HG03159 (cell line): ENCODE measurements at regions not wholly inside any gene's neighbourhood (a gene's known extent, or its start where the extent isn't known, plus 50 kb on each side); places are given as distances from the start of the nearest gene placed in this dataset.

ENCODE experiments used
- ATAC-seq: cut with Tn5 transposase; IDR thresholded peaks from one replicate; pipeline ENCODE4 v1.9.1; 2021; ENCODE audit warnings: mild to moderate bottlenecking, moderate library complexity; ENCODE audit not compliant: unreplicated experiment

GRCh38 chr5:21185536-21185935, 1197.5 kb upstream of the CDH18 start:
- ATAC-seq: no peak

- ATAC-seq: no peak
Observed at GRCh38 chr5:21184581-21184980, 1196.6 kb upstream of the CDH18 start.

GRCh38 chr5:21181609-21182125, 1193.7 kb upstream of the CDH18 start:
- ATAC-seq: no peak

- ATAC-seq: no peak
Observed at GRCh38 chr5:21173526-21173925, 1185.5 kb upstream of the CDH18 start.

GRCh38 chr5:21173036-21173435, 1185.0 kb upstream of the CDH18 start:
- ATAC-seq: no peak

GRCh38 chr5:21171038-21171437, 1183.0 kb upstream of the CDH18 start:
- no peak for ATAC-seq

GRCh38 chr5:21168557-21168956, 1180.6 kb upstream of the CDH18 start:
- no peak for ATAC-seq

- ATAC-seq: no peak
Observed at GRCh38 chr5:21165344-21165743, 1177.3 kb upstream of the CDH18 start.

GRCh38 chr5:21164425-21164824, 1176.4 kb upstream of the CDH18 start:
- ATAC-seq: no peak

GRCh38 chr5:21159510-21160059, 1171.6 kb upstream of the CDH18 start:
- ATAC-seq: no peak

- ATAC-seq: no peak
Observed at GRCh38 chr5:21154526-21154925, 1166.5 kb upstream of the CDH18 start.

GRCh38 chr5:21152611-21153010, 1164.6 kb upstream of the CDH18 start:
- no peak for ATAC-seq

- no peak for ATAC-seq
Observed at GRCh38 chr5:21145376-21145775, 1157.4 kb upstream of the CDH18 start.

GRCh38 chr5:21143686-21144085, 1155.7 kb upstream of the CDH18 start:
- no peak for ATAC-seq

- ATAC-seq: no peak
Observed at GRCh38 chr5:21142791-21143190, 1154.8 kb upstream of the CDH18 start.

GRCh38 chr5:21140987-21141386, 1153.0 kb upstream of the CDH18 start:
- no peak for ATAC-seq

- no peak for ATAC-seq
Observed at GRCh38 chr5:21126236-21126635, 1138.2 kb upstream of the CDH18 start.

GRCh38 chr5:21125238-21125983, 1137.4 kb upstream of the CDH18 start:
- no peak for ATAC-seq

- ATAC-seq: no peak
Observed at GRCh38 chr5:21121213-21121612, 1133.2 kb upstream of the CDH18 start.

GRCh38 chr5:21097661-21098060, 1109.7 kb upstream of the CDH18 start:
- ATAC-seq: no peak

- ATAC-seq: no peak
Observed at GRCh38 chr5:21094619-21095018, 1106.6 kb upstream of the CDH18 start.

- no peak for ATAC-seq
Observed at GRCh38 chr5:21087766-21088165, 1099.8 kb upstream of the CDH18 start.

- no peak for ATAC-seq
Observed at GRCh38 chr5:21085791-21086190, 1097.8 kb upstream of the CDH18 start.
